Ishikawa (cell line): ENCODE measurements at regions not wholly inside any gene's neighbourhood (a gene's known extent, or its start where the extent isn't known, plus 50 kb on each side); places are given as distances from the start of the nearest gene placed in this dataset.
A peak's percentile ranks its signal among the peaks of the same experiment; 100 is the strongest.

ENCODE experiments used
- EP300 ChIP-seq: IDR thresholded peaks from 2 replicates; pipeline ENCODE4 v1.6.1; 2012; ENCODE audit warnings: borderline replicate concordance
- FOXM1 ChIP-seq: IDR thresholded peaks from 2 replicates; pipeline ENCODE4 v1.6.1; 2012; ENCODE audit warnings: low read depth, borderline replicate concordance
- NFIC ChIP-seq: IDR thresholded peaks from 2 replicates; pipeline ENCODE4 v1.6.1; 2012
- REST ChIP-seq: IDR thresholded peaks from 2 replicates; pipeline ENCODE4 v1.6.1; 2012; ENCODE audit warnings: low read depth, mild to moderate bottlenecking
- TAF1 ChIP-seq: IDR thresholded peaks from 2 replicates; pipeline ENCODE4 v1.6.1; 2012; ENCODE audit warnings: low read depth, mild to moderate bottlenecking
- TEAD4 ChIP-seq: IDR thresholded peaks from 2 replicates; pipeline ENCODE4 v1.6.1; 2012
- YY1 ChIP-seq: IDR thresholded peaks from 2 replicates; pipeline ENCODE4 v1.6.1; 2012; ENCODE audit warnings: low read depth
- ZBTB7A ChIP-seq: IDR thresholded peaks from 2 replicates; pipeline ENCODE4 v1.6.1; 2012; ENCODE audit warnings: low read depth
- TF ChIP-seq, protein P1 (sequence below): IDR thresholded peaks from 2 replicates; pipeline ENCODE4 v1.6.1; 2012

DNA sequence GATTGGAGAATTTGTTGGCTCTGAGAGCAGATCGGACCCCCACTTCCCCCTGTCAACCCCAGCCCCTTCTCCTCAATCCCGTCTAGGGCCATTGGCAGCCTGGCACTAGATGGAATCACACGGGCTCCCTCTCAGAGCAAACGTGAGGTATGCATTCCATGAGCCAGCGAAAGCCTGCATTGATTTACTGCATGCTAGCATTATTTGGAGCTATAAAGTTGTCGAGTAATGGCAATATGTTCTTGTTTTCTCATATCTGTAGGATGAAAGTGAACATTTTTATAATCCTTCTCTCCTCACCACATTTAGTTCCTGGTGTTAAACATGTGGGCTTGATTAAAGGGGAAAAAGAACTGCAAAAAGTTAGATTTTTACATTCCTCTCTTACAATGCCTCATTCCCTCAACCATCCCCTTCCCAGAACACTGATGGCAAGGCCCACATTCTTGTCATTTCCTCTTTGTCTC is 159.2 kb downstream of the SPRY1 start:
- TF ChIP-seq REST (no peak), NFIC (no peak), EP300 (no peak), YY1 (no peak), TEAD4 (0 out of 2 replicates have a peak, but pooled peaks have one; percentile 22), ZBTB7A (peak; percentile 49; the same call in 1 of the 2 replicates), FOXM1 (no peak), TAF1 (no peak)
- TF ChIP-seq, protein P1, sequence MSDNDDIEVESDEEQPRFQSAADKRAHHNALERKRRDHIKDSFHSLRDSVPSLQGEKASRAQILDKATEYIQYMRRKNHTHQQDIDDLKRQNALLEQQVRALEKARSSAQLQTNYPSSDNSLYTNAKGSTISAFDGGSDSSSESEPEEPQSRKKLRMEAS: no peak
